ENCODE measurements at regions not wholly inside any gene's neighbourhood (a gene's known extent, or its start where the extent isn't known, plus 50 kb on each side); places are given as distances from the start of the nearest gene placed in this dataset.

DNA sequence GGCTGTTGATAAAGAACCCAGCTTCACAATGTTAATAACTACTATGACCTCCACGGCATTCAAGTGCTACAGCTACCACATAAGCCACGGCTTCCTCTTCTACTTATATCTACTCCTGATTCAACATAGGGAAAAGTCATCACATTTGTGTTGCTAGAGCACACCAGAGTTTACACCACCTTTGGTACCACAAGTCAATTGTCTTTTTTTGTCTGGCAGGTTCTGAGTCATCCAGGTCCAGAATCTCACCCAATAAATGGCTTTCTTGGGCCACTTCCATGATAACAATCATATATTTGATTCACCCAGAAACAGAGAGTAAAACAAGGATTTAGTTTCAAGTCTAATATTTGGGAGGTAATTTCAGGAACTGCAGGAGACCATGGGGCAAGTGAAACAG lies 480.2 kb downstream of the TMX3 start:
- DNase-seq (ENCODE audit: low read depth, low spot score) (no peak), ATAC-seq (no peak)
- POLR2A ChIA-PET: no interaction called here
- no peak overlapping the region for H3K27ac ChIP-seq (ENCODE audit: low read length)
- TF ChIP-seq POLR2AphosphoS5 (IDR thresholded peaks at IDR 0.05; ENCODE audit: low read depth, low read length): no peak
- TF ChIP-seq, protein P1, sequence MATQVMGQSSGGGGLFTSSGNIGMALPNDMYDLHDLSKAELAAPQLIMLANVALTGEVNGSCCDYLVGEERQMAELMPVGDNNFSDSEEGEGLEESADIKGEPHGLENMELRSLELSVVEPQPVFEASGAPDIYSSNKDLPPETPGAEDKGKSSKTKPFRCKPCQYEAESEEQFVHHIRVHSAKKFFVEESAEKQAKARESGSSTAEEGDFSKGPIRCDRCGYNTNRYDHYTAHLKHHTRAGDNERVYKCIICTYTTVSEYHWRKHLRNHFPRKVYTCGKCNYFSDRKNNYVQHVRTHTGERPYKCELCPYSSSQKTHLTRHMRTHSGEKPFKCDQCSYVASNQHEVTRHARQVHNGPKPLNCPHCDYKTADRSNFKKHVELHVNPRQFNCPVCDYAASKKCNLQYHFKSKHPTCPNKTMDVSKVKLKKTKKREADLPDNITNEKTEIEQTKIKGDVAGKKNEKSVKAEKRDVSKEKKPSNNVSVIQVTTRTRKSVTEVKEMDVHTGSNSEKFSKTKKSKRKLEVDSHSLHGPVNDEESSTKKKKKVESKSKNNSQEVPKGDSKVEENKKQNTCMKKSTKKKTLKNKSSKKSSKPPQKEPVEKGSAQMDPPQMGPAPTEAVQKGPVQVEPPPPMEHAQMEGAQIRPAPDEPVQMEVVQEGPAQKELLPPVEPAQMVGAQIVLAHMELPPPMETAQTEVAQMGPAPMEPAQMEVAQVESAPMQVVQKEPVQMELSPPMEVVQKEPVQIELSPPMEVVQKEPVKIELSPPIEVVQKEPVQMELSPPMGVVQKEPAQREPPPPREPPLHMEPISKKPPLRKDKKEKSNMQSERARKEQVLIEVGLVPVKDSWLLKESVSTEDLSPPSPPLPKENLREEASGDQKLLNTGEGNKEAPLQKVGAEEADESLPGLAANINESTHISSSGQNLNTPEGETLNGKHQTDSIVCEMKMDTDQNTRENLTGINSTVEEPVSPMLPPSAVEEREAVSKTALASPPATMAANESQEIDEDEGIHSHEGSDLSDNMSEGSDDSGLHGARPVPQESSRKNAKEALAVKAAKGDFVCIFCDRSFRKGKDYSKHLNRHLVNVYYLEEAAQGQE (IDR thresholded peaks at IDR 0.05; ENCODE audit: insufficient read depth in 1 of 2, low read depth in 2 of 2, low read length in 1 of 2): no peak
- TF ChIP-seq SIN3A (IDR thresholded peaks at IDR 0.05; ENCODE audit: borderline replicate concordance, insufficient read depth, low read depth, low read length): no peak
- no peak for TF ChIP-seq TCF7L2 (IDR thresholded peaks at IDR 0.05; ENCODE audit: low read depth, low read length)
- TF ChIP-seq, protein P2, sequence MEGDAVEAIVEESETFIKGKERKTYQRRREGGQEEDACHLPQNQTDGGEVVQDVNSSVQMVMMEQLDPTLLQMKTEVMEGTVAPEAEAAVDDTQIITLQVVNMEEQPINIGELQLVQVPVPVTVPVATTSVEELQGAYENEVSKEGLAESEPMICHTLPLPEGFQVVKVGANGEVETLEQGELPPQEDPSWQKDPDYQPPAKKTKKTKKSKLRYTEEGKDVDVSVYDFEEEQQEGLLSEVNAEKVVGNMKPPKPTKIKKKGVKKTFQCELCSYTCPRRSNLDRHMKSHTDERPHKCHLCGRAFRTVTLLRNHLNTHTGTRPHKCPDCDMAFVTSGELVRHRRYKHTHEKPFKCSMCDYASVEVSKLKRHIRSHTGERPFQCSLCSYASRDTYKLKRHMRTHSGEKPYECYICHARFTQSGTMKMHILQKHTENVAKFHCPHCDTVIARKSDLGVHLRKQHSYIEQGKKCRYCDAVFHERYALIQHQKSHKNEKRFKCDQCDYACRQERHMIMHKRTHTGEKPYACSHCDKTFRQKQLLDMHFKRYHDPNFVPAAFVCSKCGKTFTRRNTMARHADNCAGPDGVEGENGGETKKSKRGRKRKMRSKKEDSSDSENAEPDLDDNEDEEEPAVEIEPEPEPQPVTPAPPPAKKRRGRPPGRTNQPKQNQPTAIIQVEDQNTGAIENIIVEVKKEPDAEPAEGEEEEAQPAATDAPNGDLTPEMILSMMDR (IDR thresholded peaks at IDR 0.05): no peak
- H3K36me3 ChIP-seq (ENCODE audit: control insufficient read depth, insufficient read depth, low read length): no peaks in the 10 kb centered on the region
- H3K9me3 ChIP-seq (ENCODE audit: control insufficient read depth, insufficient read depth, low read depth, low read length): no peaks in the 10 kb centered on the region
- in situ Hi-C loops (cut with HindIII; ENCODE audit: low pct_unique_long_range_greater_than_20kb, low sequenced_read_pairs): no loop called here
- no peaks in the 10 kb centered on the region for H3K4me1 ChIP-seq (ENCODE audit: control insufficient read depth, insufficient read depth, low read length)
- H3K27me3 ChIP-seq (ENCODE audit: control insufficient read depth, insufficient read depth, low read length): no peaks in the 10 kb centered on the region
- CTCF ChIA-PET: no interaction called here
- BruUV-seq (replicated peaks): no TSS peak
- H3K4me3 ChIP-seq (ENCODE audit: low read depth in 2 of 2, low read length in 2 of 2): no peak overlapping the region
- intact Hi-C loops (cut with micrococcal nuclease; ENCODE audit: unreplicated experiment): no loop called here

DNA sequence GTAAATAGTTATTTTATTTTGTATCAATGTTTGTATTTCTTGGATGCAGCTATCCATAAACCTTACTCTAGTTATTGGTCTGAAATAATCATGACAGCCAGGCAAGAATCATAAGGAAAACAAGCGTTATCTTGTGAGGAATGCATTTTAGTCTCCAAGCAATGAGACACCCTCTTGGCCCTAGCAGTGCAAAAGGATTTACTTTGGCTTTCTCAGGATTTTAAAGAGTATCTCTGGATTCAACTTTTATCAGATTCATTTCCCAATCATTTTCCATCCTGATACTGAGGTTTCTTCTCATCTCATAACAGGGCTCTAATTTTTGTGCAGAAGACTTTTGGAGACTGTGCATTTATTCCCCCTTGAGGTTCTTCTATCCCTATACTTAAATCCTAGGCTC lies 480.8 kb downstream of the TMX3 start:
- in situ Hi-C loops (cut with HindIII; ENCODE audit: low pct_unique_long_range_greater_than_20kb, low sequenced_read_pairs) (no loop called here), intact Hi-C loops (cut with micrococcal nuclease; ENCODE audit: unreplicated experiment) (no loop called here)
- no TSS peak for BruUV-seq (replicated peaks)
- no peak for DNase-seq (ENCODE audit: low read depth, low spot score)
- TF ChIP-seq, protein P1 (IDR thresholded peaks at IDR 0.05; ENCODE audit: insufficient read depth in 1 of 2, low read depth in 2 of 2, low read length in 1 of 2): no peak
- no peak for TF ChIP-seq POLR2AphosphoS5 (IDR thresholded peaks at IDR 0.05; ENCODE audit: low read depth, low read length)
- TF ChIP-seq SIN3A (IDR thresholded peaks at IDR 0.05; ENCODE audit: borderline replicate concordance, insufficient read depth, low read depth, low read length): no peak
- TF ChIP-seq, protein P2 (IDR thresholded peaks at IDR 0.05): no peak
- TF ChIP-seq TCF7L2 (IDR thresholded peaks at IDR 0.05; ENCODE audit: low read depth, low read length): no peak
- POLR2A ChIA-PET: no interaction called here
- Histone ChIP-seq H3K9me3 (ENCODE audit: control insufficient read depth, insufficient read depth, low read depth, low read length) (no peaks in the 10 kb centered on the region), H3K36me3 (ENCODE audit: control insufficient read depth, insufficient read depth, low read length) (no peaks in the 10 kb centered on the region), H3K27me3 (ENCODE audit: control insufficient read depth, insufficient read depth, low read length) (no peaks in the 10 kb centered on the region), H3K4me1 (ENCODE audit: control insufficient read depth, insufficient read depth, low read length) (no peaks in the 10 kb centered on the region), H3K27ac (ENCODE audit: low read length) (no peak overlapping the region), H3K4me3 (ENCODE audit: low read depth in 2 of 2, low read length in 2 of 2) (no peak overlapping the region)
- CTCF ChIA-PET: no interaction called here
- no peak for ATAC-seq
